SU-DHL-6 (cell line): ENCODE measurements at regions not wholly inside any gene's neighbourhood (a gene's known extent, or its start where the extent isn't known, plus 50 kb on each side); places are given as distances from the start of the nearest gene placed in this dataset.

Experiments
- H2AFZ ChIP-seq: fragments of 200-600 bp; sonication (generic); 2 replicates; pipeline ENCODE4 v1.6.1; 2014; ENCODE audit warnings: low read depth, mild to moderate bottlenecking, moderate library complexity, mixed read lengths, antibody characterized with exemption, low read length; ENCODE audit not compliant: severe bottlenecking
- H3F3A ChIP-seq: fragments of 200-600 bp; shearing (Covaris generic); 2 replicates; pipeline ENCODE4 v1.6.0; 2016; ENCODE audit warnings: antibody characterized with exemption, mild to moderate bottlenecking; ENCODE audit not compliant: insufficient read depth
- H3K27ac ChIP-seq: fragments of 200-600 bp; sonication (generic); 2 replicates; pipeline ENCODE4 v1.5.1; 2016; ENCODE audit warnings: low read depth, mild to moderate bottlenecking, low read length, moderate library complexity, mixed read lengths
- H3K27me3 ChIP-seq: fragments of 200-600 bp; sonication (generic), shearing (Covaris generic); 2 replicates; pipeline ENCODE4 v1.6.0; 2014; ENCODE audit warnings: mild to moderate bottlenecking, low read length
- H3K36me3 ChIP-seq: fragments of 200-600 bp; sonication (generic); 2 replicates; pipeline ENCODE4 v1.6.1; 2014; ENCODE audit warnings: mild to moderate bottlenecking, low read length, mixed read lengths
- H3K4me2 ChIP-seq: fragments of 300-600, 200-600 bp; shearing (Covaris generic), sonication (generic); 2 replicates; pipeline ENCODE4 v1.6.0; 2014; ENCODE audit warnings: low read length, low read depth, mild to moderate bottlenecking; ENCODE audit not compliant: poor library complexity, severe bottlenecking
- H3K4me3 ChIP-seq: fragments of 200-600 bp; sonication (generic); 2 replicates; pipeline ENCODE4 v1.5.1; 2014; ENCODE audit warnings: antibody characterized with exemption, low read length, mild to moderate bottlenecking, mixed read lengths; ENCODE audit not compliant: insufficient read depth, poor library complexity, severe bottlenecking
- H3K79me2 ChIP-seq: fragments of 200-600 bp; sonication (generic); 2 replicates; pipeline ENCODE4 v1.6.1; 2014; ENCODE audit warnings: mild to moderate bottlenecking, low read length, moderate library complexity; ENCODE audit not compliant: insufficient read depth
- H3K9ac ChIP-seq: fragments of 200-600 bp; sonication (generic); 2 replicates; pipeline ENCODE4 v1.7.0; 2014; ENCODE audit warnings: mild to moderate bottlenecking, low read length
- H3K9me2 ChIP-seq: fragments of 200-600 bp; sonication (generic); replicated peaks from 2 replicates; pipeline ENCODE4 v1.6.1; 2014; ENCODE audit warnings: low read length; ENCODE audit not compliant: insufficient read depth
- H3K9me3 ChIP-seq: fragments of 200-600 bp; sonication (generic); 2 replicates; pipeline ENCODE4 v1.6.1; 2014; ENCODE audit warnings: low read length, mixed read lengths; ENCODE audit not compliant: insufficient read depth
- H4K20me1 ChIP-seq: fragments of 200-600 bp; sonication (generic); 2 replicates; pipeline ENCODE4 v1.6.1; 2014; ENCODE audit warnings: low read depth, mild to moderate bottlenecking, antibody characterized with exemption, low read length, moderate library complexity, mixed read lengths
- EZH2phosphoT487 ChIP-seq: fragments of 200-600 bp; sonication (generic), shearing (Covaris generic); conservative IDR thresholded peaks from 2 replicates; pipeline ENCODE4 v1.6.1; 2018; ENCODE audit warnings: mild to moderate bottlenecking, antibody characterized with exemption, low read length, moderate library complexity, mixed read lengths
- TF ChIP-seq, protein P1 (sequence below): fragments of 200-600 bp; sonication (generic); IDR thresholded peaks from one replicate; pipeline ENCODE4 v1.5.1; 2017; ENCODE audit warnings: antibody characterized with exemption, mild to moderate bottlenecking, low read length, moderate library complexity; ENCODE audit not compliant: insufficient read depth, poor library complexity, severe bottlenecking

DNA sequence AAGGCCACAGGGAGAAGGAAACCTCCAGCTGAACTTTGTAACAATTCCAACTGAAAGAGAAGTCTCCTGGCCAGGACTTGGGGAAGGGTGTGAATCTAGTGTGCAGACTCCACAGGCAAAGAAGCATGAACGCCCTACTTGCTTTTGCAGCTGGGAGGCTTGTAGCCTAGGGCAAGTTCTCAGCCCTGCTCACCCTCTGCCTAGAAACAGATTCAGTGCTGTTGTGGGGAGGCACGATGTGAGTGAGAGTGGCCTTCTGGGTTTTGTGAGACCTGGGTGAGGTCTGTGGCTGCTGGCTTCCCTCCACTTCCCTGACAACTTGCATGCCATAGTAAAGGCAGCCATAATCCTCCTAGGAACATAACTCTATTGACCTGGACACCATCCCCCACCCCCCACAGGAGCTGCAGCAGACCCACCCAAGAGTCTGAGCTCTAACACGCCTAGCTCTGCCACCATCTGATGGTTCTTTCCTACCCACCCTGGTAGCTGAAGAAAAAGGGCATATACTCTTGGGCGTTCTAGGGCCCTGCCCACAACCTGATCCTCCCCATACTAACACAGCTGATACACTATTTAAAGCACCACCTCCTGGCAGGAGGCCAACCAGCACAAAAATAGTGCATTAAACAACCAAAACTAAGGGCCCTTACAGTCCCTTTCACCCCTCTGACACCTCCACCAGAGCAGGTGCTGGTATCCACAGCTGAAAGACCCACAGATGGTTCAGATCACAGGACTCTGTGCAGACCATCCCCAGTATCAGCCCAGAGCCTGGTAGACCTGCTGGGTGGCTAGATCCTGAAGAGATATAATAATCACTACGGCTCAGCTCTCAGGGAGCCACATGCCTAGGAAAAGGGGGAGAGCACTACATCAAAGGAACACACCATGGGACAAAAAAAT is 426.5 kb downstream of the IGSF11 start:
- Histone ChIP-seq H4K20me1 (no peaks in the 10 kb centered on the region), H3K27ac (no peak overlapping the region), H3K27me3 (no peaks in the 10 kb centered on the region), H3K36me3 (no peaks in the 10 kb centered on the region), H3K4me2 (no peak overlapping the region), H3K9me3 (no peaks in the 10 kb centered on the region), H3K79me2 (no peaks in the 10 kb centered on the region), H2AFZ (no peak overlapping the region), H3F3A (no peaks in the 10 kb centered on the region), H3K4me3 (no peak overlapping the region), H3K9ac (no peak overlapping the region), H3K9me2 (no peaks in the 10 kb centered on the region)
- TF ChIP-seq, protein P1, sequence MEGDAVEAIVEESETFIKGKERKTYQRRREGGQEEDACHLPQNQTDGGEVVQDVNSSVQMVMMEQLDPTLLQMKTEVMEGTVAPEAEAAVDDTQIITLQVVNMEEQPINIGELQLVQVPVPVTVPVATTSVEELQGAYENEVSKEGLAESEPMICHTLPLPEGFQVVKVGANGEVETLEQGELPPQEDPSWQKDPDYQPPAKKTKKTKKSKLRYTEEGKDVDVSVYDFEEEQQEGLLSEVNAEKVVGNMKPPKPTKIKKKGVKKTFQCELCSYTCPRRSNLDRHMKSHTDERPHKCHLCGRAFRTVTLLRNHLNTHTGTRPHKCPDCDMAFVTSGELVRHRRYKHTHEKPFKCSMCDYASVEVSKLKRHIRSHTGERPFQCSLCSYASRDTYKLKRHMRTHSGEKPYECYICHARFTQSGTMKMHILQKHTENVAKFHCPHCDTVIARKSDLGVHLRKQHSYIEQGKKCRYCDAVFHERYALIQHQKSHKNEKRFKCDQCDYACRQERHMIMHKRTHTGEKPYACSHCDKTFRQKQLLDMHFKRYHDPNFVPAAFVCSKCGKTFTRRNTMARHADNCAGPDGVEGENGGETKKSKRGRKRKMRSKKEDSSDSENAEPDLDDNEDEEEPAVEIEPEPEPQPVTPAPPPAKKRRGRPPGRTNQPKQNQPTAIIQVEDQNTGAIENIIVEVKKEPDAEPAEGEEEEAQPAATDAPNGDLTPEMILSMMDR = no peak
- no peak for TF ChIP-seq EZH2phosphoT487

DNA sequence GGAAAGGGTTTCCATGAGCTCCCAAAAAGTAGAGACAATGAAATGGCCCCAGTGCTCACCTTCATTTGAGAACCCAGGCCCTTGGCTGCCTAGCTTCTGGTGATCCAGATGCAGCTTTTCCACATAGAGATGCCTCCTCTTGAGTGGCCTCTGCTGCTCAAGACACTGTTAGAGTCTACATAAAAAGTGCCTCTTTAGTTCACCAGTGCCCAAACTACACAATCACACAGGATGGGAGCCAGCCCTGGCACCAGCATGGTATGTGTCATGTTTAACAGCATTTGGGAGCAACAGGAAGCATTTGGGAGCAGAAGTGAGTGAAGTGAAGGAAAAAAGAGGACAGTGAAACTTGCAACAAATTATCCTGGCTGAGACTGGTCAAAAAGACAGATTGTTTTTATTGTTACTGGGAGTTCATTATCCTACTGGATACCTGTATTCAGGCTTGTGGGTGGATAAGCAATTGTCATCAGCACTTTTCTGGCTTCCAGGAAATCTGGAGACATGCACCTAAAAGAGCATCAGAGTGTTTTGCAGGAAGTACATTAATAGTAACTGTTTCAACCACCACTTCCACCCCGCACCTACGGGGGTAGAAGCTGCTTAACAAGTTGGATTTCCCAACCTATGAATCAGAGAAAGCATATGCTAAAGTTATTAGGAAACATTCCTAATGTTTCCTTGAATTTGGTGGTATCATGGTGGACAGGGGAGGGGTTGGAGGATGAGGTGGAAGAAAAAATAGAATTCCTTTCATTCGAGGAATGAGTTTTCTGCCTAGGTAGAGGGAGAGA is 416.2 kb downstream of the IGSF11 start:
- H2AFZ ChIP-seq = no peak overlapping the region

DNA sequence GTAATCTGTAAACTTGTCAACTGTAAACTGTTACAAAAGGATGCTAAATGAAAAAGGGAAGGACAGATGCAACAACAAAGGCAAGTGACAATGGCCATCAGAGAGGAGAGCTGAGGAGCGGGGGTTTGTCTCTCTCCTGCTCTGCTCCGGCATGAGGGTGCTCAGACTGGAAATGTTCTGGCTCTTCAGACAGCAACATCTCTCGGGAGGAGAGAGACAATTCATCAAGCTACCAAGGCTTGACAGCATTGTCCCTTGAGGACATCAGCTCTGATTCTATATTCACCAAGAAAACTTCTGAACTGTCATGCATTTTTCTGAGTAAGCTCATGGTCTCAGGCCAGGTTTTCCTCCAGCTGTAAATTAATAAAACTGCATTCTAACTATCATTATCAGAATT is 408.2 kb downstream of the IGSF11 start:
- Histone ChIP-seq H2AFZ (no peak overlapping the region), H3K79me2 (no peaks in the 10 kb centered on the region), H3K36me3 (no peaks in the 10 kb centered on the region), H3K27me3 (no peaks in the 10 kb centered on the region), H3K9me2 (no peaks in the 10 kb centered on the region), H3K9ac (no peak overlapping the region), H3F3A (no peaks in the 10 kb centered on the region), H3K9me3 (no peaks in the 10 kb centered on the region), H3K4me2 (no peak overlapping the region), H4K20me1 (no peaks in the 10 kb centered on the region), H3K4me3 (no peak overlapping the region), H3K27ac (no peak overlapping the region)
- TF ChIP-seq, protein P1 = no peak
- TF ChIP-seq EZH2phosphoT487 = no peak

More for the DNA sequence above, 416.2 kb downstream of the IGSF11 start:
- no peaks in the 10 kb centered on the region for H3K9me2 ChIP-seq
- TF ChIP-seq, protein P1 = no peak
- no peak for TF ChIP-seq EZH2phosphoT487
- no peaks in the 10 kb centered on the region for H3F3A ChIP-seq
- no peaks in the 10 kb centered on the region for H3K79me2 ChIP-seq
- H3K36me3 ChIP-seq = no peaks in the 10 kb centered on the region
- H3K4me2 ChIP-seq = no peak overlapping the region
- no peaks in the 10 kb centered on the region for H4K20me1 ChIP-seq
- no peak overlapping the region for H3K9ac ChIP-seq
- no peak overlapping the region for H3K27ac ChIP-seq
- H3K4me3 ChIP-seq = no peak overlapping the region
- H3K9me3 ChIP-seq = no peaks in the 10 kb centered on the region
- H3K27me3 ChIP-seq = no peaks in the 10 kb centered on the region
